Neural progenitor cell (in vitro differentiated cells): ENCODE measurements at regions not wholly inside any gene's neighbourhood (a gene's known extent, or its start where the extent isn't known, plus 50 kb on each side); places are given as distances from the start of the nearest gene placed in this dataset.

ENCODE experiments used
- DNase-seq: peaks from one replicate; pipeline ENCODE4 v3.0.0-alpha.2; 2016; ENCODE audit warnings: low spot score
- H2AFZ ChIP-seq: fragments of 200-600 bp; sonication (generic); replicated peaks from 2 replicates; pipeline ENCODE4 v1.6.1; 2016; ENCODE audit warnings: antibody characterized with exemption
- H3F3A ChIP-seq: fragments of 200-600 bp; sonication (generic); 2 replicates; pipeline ENCODE4 v1.6.1; 2016; ENCODE audit warnings: antibody characterized with exemption, low read depth
- H3K27ac ChIP-seq: fragments of 200-600 bp; sonication (generic); 2 replicates; pipeline ENCODE4 v1.5.1; 2016; ENCODE audit warnings: mild to moderate bottlenecking
- H3K27me3 ChIP-seq: fragments of 200-600 bp; sonication (generic); 2 replicates; pipeline ENCODE4 v1.6.1; 2016; ENCODE audit warnings: mild to moderate bottlenecking, moderate library complexity
- H3K36me3 ChIP-seq: fragments of 200-600 bp; sonication (generic); 2 replicates; pipeline ENCODE4 v1.5.1; 2016
- H3K4me1 ChIP-seq: fragments of 200-600 bp; sonication (generic); 2 replicates; pipeline ENCODE4 v1.6.1; 2016; ENCODE audit warnings: mixed run types
- H3K4me2 ChIP-seq: fragments of 200-600 bp; sonication (generic); 2 replicates; pipeline ENCODE4 v1.6.1; 2016
- H3K4me3 ChIP-seq: fragments of 200-600 bp; sonication (generic); 2 replicates; pipeline ENCODE4 v1.5.1; 2016
- H3K79me2 ChIP-seq: fragments of 200-600 bp; sonication (generic); 2 replicates; pipeline ENCODE4 v1.6.1; 2016; ENCODE audit warnings: low read depth
- H3K9ac ChIP-seq: fragments of 200-600 bp; sonication (generic); 2 replicates; pipeline ENCODE4 v1.6.1; 2016
- H3K9me3 ChIP-seq: fragments of 200-600 bp; sonication (generic); 2 replicates; pipeline ENCODE4 v1.5.1; 2016; ENCODE audit warnings: low read depth
- H4K20me1 ChIP-seq: fragments of 200-600 bp; sonication (generic); 2 replicates; pipeline ENCODE4 v1.6.1; 2016; ENCODE audit warnings: low read depth
- H3K27ac Mint-ChIP-seq: 3 replicates; pipeline ENCODE4 v1.8.0; 2021; ENCODE audit warnings: mixed read lengths
- H3K27me3 Mint-ChIP-seq: 2 replicates; pipeline ENCODE4 v1.8.0; 2022; ENCODE audit warnings: low read depth, mild to moderate bottlenecking, inconsistent platforms, moderate library complexity, mixed read lengths; ENCODE audit not compliant: insufficient read depth
- H3K36me3 Mint-ChIP-seq: 3 replicates; pipeline ENCODE4 v1.8.0; 2021; ENCODE audit warnings: mixed read lengths
- H3K4me1 Mint-ChIP-seq: 3 replicates; pipeline ENCODE4 v1.8.0; 2021; ENCODE audit warnings: mixed read lengths
- H3K4me3 Mint-ChIP-seq: 3 replicates; pipeline ENCODE4 v1.8.0; 2021; ENCODE audit warnings: mild to moderate bottlenecking, moderate library complexity, mixed read lengths
- H3K9me3 Mint-ChIP-seq: 3 replicates; pipeline ENCODE4 v1.8.0; 2020; ENCODE audit warnings: mixed read lengths
- CTCF ChIP-seq: fragments of 200-600 bp; sonication (generic); IDR thresholded peaks from 2 replicates; pipeline ENCODE4 v1.5.1; 2017; ENCODE audit warnings: antibody characterized with exemption, mild to moderate bottlenecking
- EZH2 ChIP-seq: fragments of 200-600 bp; sonication (generic); IDR thresholded peaks from 2 replicates; pipeline ENCODE4 v1.6.1; 2017; ENCODE audit warnings: antibody characterized with exemption, mild to moderate bottlenecking, moderate library complexity
- EZH2phosphoT487 ChIP-seq: fragments of 200-600 bp; sonication (generic); IDR thresholded peaks from 2 replicates; pipeline ENCODE4 v1.6.1; 2017; ENCODE audit warnings: antibody characterized with exemption

DNA sequence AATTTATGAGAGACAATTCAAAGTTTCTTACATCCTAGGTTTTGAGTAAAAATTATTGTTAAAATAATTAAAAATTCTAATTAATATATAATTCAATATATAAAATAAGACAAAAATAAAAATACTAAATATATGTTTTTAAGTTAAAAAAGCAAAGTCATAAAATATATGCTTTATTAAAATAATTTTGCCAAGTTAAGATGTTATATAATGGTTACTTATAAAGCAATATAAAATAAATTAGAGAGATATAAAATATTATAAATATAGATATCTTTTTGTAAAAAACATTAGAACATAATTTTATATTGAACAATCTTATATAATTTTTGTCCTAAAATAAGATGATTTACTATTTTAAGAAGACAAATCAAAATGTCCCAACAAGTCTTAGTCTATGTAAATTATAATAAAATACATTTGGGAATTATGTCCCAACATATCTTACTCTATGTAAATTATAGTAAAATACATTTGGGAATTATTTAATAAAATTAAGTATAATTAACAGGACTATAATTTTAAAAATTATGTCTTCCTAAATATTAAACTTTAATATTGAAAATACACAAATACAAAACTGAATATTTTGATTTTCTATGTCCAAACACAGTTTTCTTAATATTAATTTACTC is 67.7 kb upstream of the TOP3B start:
- no peak overlapping the region for H3K4me3 ChIP-seq
- no peak overlapping the region for H3K9ac ChIP-seq
- no peak overlapping the region for H3K27ac ChIP-seq
- H3K9me3 Mint-ChIP-seq: peaks cover 20% of the 10 kb centered on the region
- no peak overlapping the region for H3K4me2 ChIP-seq
- H3K27me3 Mint-ChIP-seq: peaks cover 6% of the 10 kb centered on the region
- H4K20me1 ChIP-seq: no peaks in the 10 kb centered on the region
- H3F3A ChIP-seq: peaks cover 11% of the 10 kb centered on the region
- H3K27me3 ChIP-seq: peaks cover 99% of the 10 kb centered on the region
- no peaks in the 10 kb centered on the region for H3K36me3 ChIP-seq
- no peak overlapping the region for H2AFZ ChIP-seq
- no peak overlapping the region for H3K27ac Mint-ChIP-seq
- H3K36me3 Mint-ChIP-seq: no peaks in the 10 kb centered on the region
- peaks cover 5% of the 10 kb centered on the region for H3K4me1 Mint-ChIP-seq
- no peaks in the 10 kb centered on the region for H3K4me1 ChIP-seq
- no peak for TF ChIP-seq EZH2phosphoT487
- no peak for TF ChIP-seq EZH2
- no peak for TF ChIP-seq CTCF
- H3K79me2 ChIP-seq: no peaks in the 10 kb centered on the region
- DNase-seq: no peak
- no peaks in the 10 kb centered on the region for H3K9me3 ChIP-seq
- no peak overlapping the region for H3K4me3 Mint-ChIP-seq

DNA sequence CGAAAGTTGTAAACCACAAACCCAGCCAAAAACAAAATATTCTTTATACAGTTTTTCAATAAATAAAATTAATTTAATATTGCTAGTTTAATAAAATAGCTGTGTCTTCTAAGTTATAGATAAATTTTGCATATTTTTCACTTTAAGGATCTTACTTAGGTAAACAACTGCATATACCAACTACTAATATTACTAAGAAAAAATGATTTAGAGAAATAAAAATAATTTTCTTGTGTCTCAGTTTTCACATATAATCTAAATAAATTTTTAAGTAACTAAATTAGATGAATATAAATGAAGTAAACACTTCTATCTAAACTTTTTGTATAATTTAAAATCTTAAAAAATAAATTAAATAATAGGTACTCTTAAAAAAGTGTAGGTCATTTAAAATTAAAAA is 67.1 kb upstream of the TOP3B start:
- DNase-seq: no peak
- H3K9me3 ChIP-seq: no peaks in the 10 kb centered on the region
- peaks cover 7% of the 10 kb centered on the region for H3K27me3 Mint-ChIP-seq

GRCh38 chr22:22048981-22049531 is 66.5 kb upstream of the TOP3B start:
- H3K9me3 ChIP-seq: no peaks in the 10 kb centered on the region
- H3K79me2 ChIP-seq: no peaks in the 10 kb centered on the region
- Mint-ChIP-seq H3K4me3 (no peak overlapping the region), H3K27ac (no peak overlapping the region), H3K9me3 (peaks cover 12% of the 10 kb centered on the region), H3K36me3 (no peaks in the 10 kb centered on the region), H3K4me1 (peaks cover 5% of the 10 kb centered on the region), H3K27me3 (peaks cover 8% of the 10 kb centered on the region)
- peaks cover 11% of the 10 kb centered on the region for H3F3A ChIP-seq
- TF ChIP-seq CTCF: no peak
- TF ChIP-seq EZH2phosphoT487: no peak
- no peak for TF ChIP-seq EZH2
- H3K27ac ChIP-seq: no peak overlapping the region
- no peak overlapping the region for H3K9ac ChIP-seq
- H3K4me1 ChIP-seq: no peaks in the 10 kb centered on the region
- H4K20me1 ChIP-seq: no peaks in the 10 kb centered on the region
- no peak overlapping the region for H2AFZ ChIP-seq
- no peak overlapping the region for H3K4me3 ChIP-seq
- H3K36me3 ChIP-seq: no peaks in the 10 kb centered on the region
- peaks cover 99% of the 10 kb centered on the region for H3K27me3 ChIP-seq
- DNase-seq: no peak
- no peak overlapping the region for H3K4me2 ChIP-seq

More for the DNA sequence above, 67.1 kb upstream of the TOP3B start:
- TF ChIP-seq EZH2 (no peak), CTCF (no peak), EZH2phosphoT487 (no peak)
- no peak overlapping the region for H3K4me2 ChIP-seq
- H3K27me3 ChIP-seq: peaks cover 99% of the 10 kb centered on the region
- no peak overlapping the region for H3K9ac ChIP-seq
- Mint-ChIP-seq H3K4me1 (peaks cover 5% of the 10 kb centered on the region), H3K9me3 (peaks cover 17% of the 10 kb centered on the region), H3K36me3 (no peaks in the 10 kb centered on the region), H3K27ac (no peak overlapping the region), H3K4me3 (no peak overlapping the region)
- H3K4me3 ChIP-seq: no peak overlapping the region
- no peaks in the 10 kb centered on the region for H4K20me1 ChIP-seq
- H3F3A ChIP-seq: peaks cover 11% of the 10 kb centered on the region
- H3K4me1 ChIP-seq: no peaks in the 10 kb centered on the region
- H2AFZ ChIP-seq: no peak overlapping the region
- H3K79me2 ChIP-seq: no peaks in the 10 kb centered on the region
- H3K27ac ChIP-seq: no peak overlapping the region
- H3K36me3 ChIP-seq: no peaks in the 10 kb centered on the region
